ENCODE measurements at regions not wholly inside any gene's neighbourhood (a gene's known extent, or its start where the extent isn't known, plus 50 kb on each side); places are given as distances from the start of the nearest gene placed in this dataset.

DNA sequence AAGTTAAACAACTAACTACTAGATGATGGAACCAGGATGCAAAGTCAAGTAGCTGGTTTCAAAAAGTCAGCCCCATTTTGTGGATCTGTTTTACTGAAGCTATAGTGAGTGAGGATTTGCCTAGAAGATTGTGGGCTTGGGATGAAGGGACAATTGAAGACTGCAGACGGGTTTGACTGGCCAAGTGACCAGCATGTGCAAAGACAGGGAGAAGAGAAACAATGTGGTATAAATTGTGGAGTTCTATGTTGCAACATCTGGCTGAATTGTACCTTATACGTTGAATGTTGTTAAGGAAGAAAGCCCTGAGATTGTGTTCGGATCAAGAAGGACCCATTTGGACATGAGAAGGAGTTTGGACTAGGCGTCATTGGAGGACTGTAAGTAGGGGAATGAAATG is 101.8 kb downstream of the MAT2B start:
- TF ChIP-seq POLR2A (IDR thresholded peaks at IDR 0.05), result no peak
- TF ChIP-seq, protein P1, sequence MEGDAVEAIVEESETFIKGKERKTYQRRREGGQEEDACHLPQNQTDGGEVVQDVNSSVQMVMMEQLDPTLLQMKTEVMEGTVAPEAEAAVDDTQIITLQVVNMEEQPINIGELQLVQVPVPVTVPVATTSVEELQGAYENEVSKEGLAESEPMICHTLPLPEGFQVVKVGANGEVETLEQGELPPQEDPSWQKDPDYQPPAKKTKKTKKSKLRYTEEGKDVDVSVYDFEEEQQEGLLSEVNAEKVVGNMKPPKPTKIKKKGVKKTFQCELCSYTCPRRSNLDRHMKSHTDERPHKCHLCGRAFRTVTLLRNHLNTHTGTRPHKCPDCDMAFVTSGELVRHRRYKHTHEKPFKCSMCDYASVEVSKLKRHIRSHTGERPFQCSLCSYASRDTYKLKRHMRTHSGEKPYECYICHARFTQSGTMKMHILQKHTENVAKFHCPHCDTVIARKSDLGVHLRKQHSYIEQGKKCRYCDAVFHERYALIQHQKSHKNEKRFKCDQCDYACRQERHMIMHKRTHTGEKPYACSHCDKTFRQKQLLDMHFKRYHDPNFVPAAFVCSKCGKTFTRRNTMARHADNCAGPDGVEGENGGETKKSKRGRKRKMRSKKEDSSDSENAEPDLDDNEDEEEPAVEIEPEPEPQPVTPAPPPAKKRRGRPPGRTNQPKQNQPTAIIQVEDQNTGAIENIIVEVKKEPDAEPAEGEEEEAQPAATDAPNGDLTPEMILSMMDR (IDR thresholded peaks at IDR 0.05), result no peak
